Right ventricle myocardium inferior (tissue), 1 donor: ENCODE measurements at regions not wholly inside any gene's neighbourhood (a gene's known extent, or its start where the extent isn't known, plus 50 kb on each side); places are given as distances from the start of the nearest gene placed in this dataset.

Source experiments
- ATAC-seq: fragments of 200-7000 bp; cut with Tn5 transposase; one replicate; pipeline ENCODE4 v1.9.1; 2020; ENCODE audit warnings: mild to moderate bottlenecking, moderate library complexity
- DNase-seq: peaks from one replicate; pipeline ENCODE4 v3.0.0; 2021; ENCODE audit errors: missing footprints
- intact Hi-C: fragments of 100-400 bp; cut with DNase I; formaldehyde crosslinking; loops from one replicate; pipeline ENCODE4 v1.11.0; 2022
- donor health status: DM: no; HTN: yes; CAD: no; lungs with severe emphysema.

DNA sequence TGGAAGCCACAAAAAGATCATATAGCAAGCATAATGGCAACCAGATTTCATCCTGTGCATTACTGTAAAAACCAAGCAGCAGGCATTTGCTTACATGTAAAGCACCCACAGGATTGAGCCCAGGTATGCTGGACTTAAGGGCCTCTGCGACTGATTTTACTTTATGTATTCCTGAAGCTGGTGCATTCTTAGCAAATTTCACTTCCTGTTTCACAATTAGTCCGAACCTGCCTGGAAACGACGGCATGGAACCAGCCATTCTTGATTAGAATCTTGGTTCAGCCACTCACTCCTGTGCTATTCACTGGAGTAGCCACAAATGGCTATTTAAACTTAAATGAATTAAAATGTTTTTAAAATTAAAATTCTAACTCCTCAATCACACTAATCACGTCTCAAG, 239.2 kb downstream of the NUAK1 start:
- ATAC-seq (no peak), DNase-seq (no peak)
- intact Hi-C loops: no loop called here

DNA sequence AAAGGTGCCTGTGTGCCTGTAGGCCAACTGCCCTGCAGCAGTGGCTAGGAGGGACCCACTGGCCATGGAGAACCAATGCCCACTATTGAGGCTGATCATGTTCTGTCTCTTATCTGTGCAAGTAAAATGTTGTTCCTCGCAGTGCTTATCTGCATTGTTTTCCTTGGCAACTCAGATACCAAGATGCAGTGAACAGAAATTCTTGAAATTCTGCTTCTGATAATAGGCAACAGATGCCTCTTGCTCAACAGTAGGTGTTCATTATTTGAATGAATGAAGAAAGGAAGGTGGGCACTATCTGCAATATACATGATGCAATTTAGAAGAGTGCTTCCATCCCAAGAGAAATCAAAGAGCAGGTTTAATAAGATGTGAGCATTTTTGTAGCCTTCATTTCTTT, 232.2 kb downstream of the NUAK1 start:
- ATAC-seq (no peak), DNase-seq (no peak)
- intact Hi-C loops: no loop called here

- DNase-seq (no peak), ATAC-seq (no peak)
- intact Hi-C loops: no loop called here
Observed at GRCh38 chr12:105907982-105908381, 230.8 kb downstream of the NUAK1 start.

GRCh38 chr12:105910030-105910429, 228.7 kb downstream of the NUAK1 start:
- ATAC-seq (no peak), DNase-seq (no peak)
- intact Hi-C loops: no loop called here

DNA sequence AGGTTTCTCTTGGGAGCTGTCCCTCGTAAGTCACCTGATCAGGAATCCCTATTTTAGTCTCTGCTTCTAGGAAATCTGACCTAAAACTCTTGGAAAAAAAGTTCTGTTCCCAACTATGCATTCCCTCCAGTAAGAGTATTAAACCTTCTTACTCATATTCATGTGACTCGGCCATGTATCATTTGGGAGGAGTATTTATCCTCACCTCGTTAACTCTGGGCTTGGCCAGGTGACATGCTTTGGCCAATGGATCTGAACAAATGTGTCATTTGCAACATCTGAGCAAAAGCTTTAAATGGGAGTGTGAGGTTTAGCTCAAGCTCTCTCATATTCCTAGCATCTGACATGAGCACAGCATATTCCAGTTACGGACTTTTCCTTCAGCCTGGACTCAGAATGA, 226.8 kb downstream of the NUAK1 start:
- DNase-seq (no peak), ATAC-seq (no peak)
- intact Hi-C loops: no loop called here

- DNase-seq (no peak), ATAC-seq (no peak)
- intact Hi-C loops: no loop called here
Observed at GRCh38 chr12:105912882-105913678, 225.7 kb downstream of the NUAK1 start.

DNA sequence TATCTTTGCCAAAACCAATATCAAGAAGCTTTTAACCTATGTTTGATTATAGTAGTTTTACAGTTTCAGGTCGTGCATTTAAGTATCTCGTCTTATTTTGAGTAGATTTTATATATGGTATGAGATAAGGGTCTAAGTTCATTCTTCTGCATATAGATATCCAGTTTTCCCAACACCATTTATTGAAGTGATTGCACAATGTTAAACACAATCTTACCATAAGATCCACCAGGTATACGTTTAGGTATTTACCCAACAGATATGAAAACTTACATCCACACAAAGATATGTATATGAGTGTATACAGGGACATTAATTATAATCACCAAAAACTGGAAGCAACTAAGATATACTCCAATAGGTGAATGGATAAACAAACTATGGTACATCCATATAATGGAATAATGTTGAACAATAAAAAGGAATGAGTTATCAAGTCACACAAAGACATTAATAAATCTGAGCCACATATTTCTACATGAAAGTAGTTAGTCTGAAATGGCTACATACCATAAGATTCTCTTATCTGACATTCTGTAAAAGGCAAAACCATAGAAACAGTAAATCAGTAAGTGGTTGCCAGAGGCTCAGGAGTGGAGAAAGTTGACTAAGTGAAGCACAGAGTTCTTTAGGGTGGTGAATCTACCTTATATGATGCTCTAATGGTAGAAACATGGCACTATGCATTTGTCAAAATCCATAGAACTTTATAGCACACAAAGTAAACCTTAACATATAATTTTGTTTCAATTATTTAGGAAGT, 222.6 kb downstream of the NUAK1 start:
- ATAC-seq: no peak
- DNase-seq: no peak
- intact Hi-C loops: no loop called here

GRCh38 chr12:105916760-105917039, 222.1 kb downstream of the NUAK1 start:
- intact Hi-C loops: no loop called here
- ATAC-seq (no peak), DNase-seq (no peak)

GRCh38 chr12:105920161-105920684, 218.5 kb downstream of the NUAK1 start:
- intact Hi-C loops: loop anchor here (5.0 kb wide), 4 partner anchors 47 to 217 kb away; partner anchors contain the start of gene NUAK1
- DNase-seq (peak; percentile 57), ATAC-seq (peak; percentile 78)

DNA sequence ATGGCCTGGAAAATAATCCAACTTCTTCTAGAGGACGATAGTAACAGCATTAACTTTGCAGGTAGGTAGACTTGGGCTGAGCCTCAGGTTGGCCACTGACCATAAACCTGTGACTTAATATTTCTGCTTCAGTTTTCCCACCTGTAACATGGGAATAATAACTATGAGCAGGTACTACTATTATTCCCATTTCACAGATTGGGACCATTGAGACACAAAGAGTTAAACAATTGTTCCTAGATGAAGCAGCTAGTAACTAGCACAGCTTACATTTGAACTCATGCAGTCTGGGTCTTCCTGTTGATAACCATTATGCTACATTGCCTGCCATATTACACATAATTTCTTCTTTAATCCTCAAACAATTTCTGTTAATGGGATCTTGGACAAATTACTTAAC, 217.7 kb downstream of the NUAK1 start:
- ATAC-seq (no peak), DNase-seq (no peak)
- intact Hi-C loops: loop anchor here (5.0 kb wide), 4 partner anchors 46 to 216 kb away; partner anchors contain the start of gene NUAK1

DNA sequence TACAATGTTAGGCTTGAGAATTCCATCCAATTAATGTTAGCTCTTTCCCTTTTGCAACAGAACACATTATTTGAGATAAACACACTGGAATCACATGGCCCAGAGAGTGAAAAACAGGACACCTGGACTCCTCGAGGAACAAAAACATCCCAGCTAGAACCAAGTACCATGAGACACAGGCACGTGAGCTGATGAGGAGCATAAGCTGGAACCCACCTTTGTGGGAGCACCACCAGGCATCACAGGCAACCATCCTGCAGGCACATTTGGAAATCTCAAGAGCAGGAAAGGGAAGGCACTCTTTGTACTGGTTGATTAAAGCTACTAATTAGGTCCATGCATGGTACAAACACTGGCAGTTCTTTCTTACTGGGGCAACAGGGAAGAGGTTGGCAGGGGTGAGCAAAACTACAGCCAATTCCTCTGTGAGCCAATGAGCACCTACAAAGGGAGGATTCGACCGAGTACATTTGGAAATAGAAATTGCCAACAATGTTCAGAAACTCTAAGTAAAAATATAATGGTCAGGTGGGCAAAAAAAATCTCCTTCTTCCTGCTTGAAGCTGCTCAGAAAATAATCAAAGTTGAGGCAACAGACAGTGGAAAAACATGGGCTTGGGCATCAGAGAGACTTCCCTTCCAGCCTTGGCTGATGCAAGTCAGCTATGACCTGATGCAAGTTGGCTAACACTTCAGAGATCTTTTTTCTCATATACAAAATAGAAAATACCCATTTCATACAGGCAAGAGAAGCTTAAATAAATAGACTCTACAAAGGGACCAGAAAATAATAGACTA, 216.7 kb downstream of the NUAK1 start:
- DNase-seq (no peak), ATAC-seq (peak; percentile 89)
- intact Hi-C loops: loop anchor here (2.0 to 5.0 kb wide), 5 partner anchors 25 to 215 kb away; partner anchors contain the start of gene NUAK1

GRCh38 chr12:105922670-105923102, 216.1 kb downstream of the NUAK1 start:
- no peak for DNase-seq
- peak; percentile 82 for ATAC-seq
- intact Hi-C loops: loop anchor here (2.0 to 5.0 kb wide), 5 partner anchors 24 to 215 kb away; partner anchors contain the start of gene NUAK1

DNA sequence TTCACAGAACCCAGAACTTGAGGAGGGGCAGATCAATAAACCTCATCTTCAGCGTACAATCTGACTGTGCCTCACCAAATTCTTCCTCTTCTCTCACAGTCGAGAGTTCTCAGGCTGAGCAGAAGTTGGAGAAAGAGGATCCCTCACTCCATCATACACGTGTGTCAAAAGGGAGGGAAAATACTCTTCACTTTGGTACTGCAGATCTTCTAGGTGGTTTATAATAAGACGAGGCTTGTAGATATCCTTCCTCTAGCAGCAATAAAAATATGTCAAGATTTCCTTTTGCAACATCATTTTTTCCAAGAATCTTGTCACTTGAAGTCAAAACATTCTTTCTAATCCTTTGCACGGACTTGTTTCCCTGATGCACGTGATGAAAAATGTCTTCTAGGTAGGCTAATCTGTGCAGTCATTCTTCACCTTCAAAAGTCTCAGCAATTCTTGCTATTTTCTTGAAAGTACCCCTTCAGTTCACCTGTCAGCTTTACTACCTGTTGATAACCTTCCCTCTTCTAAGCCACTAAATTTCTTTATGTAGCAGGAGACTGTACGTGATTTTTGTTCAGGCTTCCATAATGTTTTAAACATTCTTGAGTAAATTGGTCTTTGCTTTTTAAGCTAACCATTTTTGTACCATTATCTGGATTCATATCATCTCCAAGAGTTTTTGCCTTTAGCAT, 214.1 kb downstream of the NUAK1 start:
- ATAC-seq (no peak), DNase-seq (no peak)
- intact Hi-C loops: loop anchor here (5.0 kb wide), 4 partner anchors 43 to 213 kb away; partner anchors contain the start of gene NUAK1

DNA sequence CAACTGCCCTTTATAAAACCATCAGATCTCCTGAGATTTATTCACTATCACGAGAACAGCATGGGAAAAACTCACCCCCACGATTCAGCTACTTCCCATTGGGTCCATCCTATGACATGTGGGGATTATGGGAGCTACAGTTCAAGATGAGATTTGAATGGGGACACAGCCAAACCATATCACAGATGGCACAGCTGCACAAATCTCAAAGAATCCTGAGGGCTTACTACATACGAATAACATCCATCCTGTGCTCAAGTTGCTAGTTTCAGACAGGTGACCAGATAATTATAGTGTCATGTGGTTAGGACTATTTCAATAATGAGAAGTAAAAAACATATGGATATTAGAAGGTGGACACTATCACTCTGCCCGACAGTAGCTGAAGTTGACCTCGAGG, 211.2 kb downstream of the NUAK1 start:
- ATAC-seq (no peak), DNase-seq (no peak)
- intact Hi-C loops: no loop called here

- ATAC-seq: no peak
- intact Hi-C loops: no loop called here
- no peak for DNase-seq
Observed at GRCh38 chr12:105928436-105928835, 210.3 kb downstream of the NUAK1 start.

- intact Hi-C loops: no loop called here
- ATAC-seq: no peak
Observed at GRCh38 chr12:105929192-105929591, 209.6 kb downstream of the NUAK1 start.

DNA sequence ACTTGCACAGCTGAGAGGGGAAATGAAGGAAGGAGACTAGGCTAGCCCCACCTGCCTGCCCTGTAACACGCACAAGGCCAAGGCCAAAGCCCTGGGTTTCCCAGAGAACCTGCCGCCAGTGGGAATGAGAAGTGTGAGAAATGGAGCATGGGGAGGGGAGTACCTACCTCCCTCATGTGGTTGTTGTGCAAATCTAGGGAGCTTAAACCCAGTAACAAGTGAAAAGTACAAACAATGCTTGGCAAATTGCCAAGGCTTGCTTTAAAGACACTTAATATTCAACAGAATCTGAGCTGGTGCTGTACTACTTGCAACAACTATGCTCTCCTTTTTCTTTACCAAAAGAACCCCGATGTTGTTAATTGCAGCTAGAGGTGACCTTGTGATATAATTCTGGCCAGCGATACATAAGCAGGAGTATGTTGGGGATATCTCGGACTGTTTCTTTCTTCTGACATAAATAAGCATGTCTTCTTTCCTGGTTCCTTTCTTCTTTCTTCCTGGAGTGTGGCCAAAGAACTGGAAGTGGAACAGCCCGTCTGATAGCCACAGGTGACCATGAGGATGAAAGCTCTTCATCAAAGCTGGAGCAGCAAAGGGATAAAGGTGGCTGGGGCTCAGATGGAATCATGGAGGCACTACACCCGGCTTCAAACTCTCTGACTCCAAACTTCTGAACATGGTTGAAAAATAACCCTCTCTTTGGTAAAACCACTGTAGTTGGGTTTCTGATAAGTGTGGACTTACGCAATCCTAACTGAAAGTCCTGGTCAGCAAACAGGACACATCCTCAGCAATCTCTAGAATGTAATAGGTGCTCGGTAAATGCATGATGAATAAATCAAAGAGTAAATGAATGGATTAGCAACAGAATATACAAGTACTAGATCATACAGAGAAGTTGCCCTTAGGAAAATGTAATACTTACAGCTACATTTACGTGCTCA, 207.9 kb downstream of the NUAK1 start:
- DNase-seq (no peak), ATAC-seq (no peak)
- intact Hi-C loops: no loop called here

More at GRCh38 chr12:105929192-105929591, 209.6 kb downstream of the NUAK1 start:
- no peak for DNase-seq
